Retina (tissue), 1 donor: ENCODE measurements at regions not wholly inside any gene's neighbourhood (a gene's known extent, or its start where the extent isn't known, plus 50 kb on each side); places are given as distances from the start of the nearest gene placed in this dataset.

Source experiments
- DNase-seq: peaks from one replicate; pipeline ENCODE4 v3.0.0-alpha.2; 2016

GRCh38 chr6:11925805-11926204 is 86.3 kb upstream of the HIVEP1 start:
- DNase-seq: no peak

- no peak for DNase-seq
These were observed 88.5 kb upstream of the HIVEP1 start for GRCh38 chr6:11923621-11924020.

- DNase-seq: no peak
These were observed 89.2 kb upstream of the HIVEP1 start for GRCh38 chr6:11922901-11923300.

- no peak for DNase-seq
These were observed 90.4 kb upstream of the HIVEP1 start for GRCh38 chr6:11921751-11922150.

GRCh38 chr6:11921017-11921438 is 91.1 kb upstream of the HIVEP1 start:
- DNase-seq: no peak

- DNase-seq: no peak
These were observed 91.5 kb upstream of the HIVEP1 start for GRCh38 chr6:11920566-11920965.

- DNase-seq: no peak
These were observed 92.2 kb upstream of the HIVEP1 start for GRCh38 chr6:11919771-11920440.

GRCh38 chr6:11918739-11919605 is 93.1 kb upstream of the HIVEP1 start:
- peak; percentile 75 for DNase-seq

GRCh38 chr6:11917951-11918738 is 94.0 kb upstream of the HIVEP1 start:
- peak; percentile 80 for DNase-seq

GRCh38 chr6:11912420-11912819 is 99.7 kb upstream of the HIVEP1 start:
- no peak for DNase-seq

GRCh38 chr6:11911538-11911937 is 100.6 kb upstream of the HIVEP1 start:
- DNase-seq: peak; percentile 31

- no peak for DNase-seq
These were observed 102.4 kb upstream of the HIVEP1 start for GRCh38 chr6:11909696-11910132.

GRCh38 chr6:11908436-11909105 is 103.5 kb upstream of the HIVEP1 start:
- no peak for DNase-seq

- DNase-seq: no peak
These were observed 108.5 kb upstream of the HIVEP1 start for GRCh38 chr6:11903645-11904044.

- DNase-seq: no peak
These were observed 109.6 kb upstream of the HIVEP1 start for GRCh38 chr6:11902527-11902926.

- no peak for DNase-seq
These were observed 111.2 kb upstream of the HIVEP1 start for GRCh38 chr6:11900662-11901598.

- no peak for DNase-seq
These were observed 112.5 kb upstream of the HIVEP1 start for GRCh38 chr6:11899645-11900044.

GRCh38 chr6:11894212-11894611 is 115.6 kb upstream of the ADTRP start:
- DNase-seq: no peak

GRCh38 chr6:11891547-11891946 is 112.9 kb upstream of the ADTRP start:
- no peak for DNase-seq

GRCh38 chr6:11890849-11891248 is 112.2 kb upstream of the ADTRP start:
- DNase-seq: no peak

GRCh38 chr6:11890209-11890608 is 111.6 kb upstream of the ADTRP start:
- no peak for DNase-seq

- DNase-seq: no peak
These were observed 111.0 kb upstream of the ADTRP start for GRCh38 chr6:11889572-11889971.
